GM12891 (cell line): ENCODE measurements at regions not wholly inside any gene's neighbourhood (a gene's known extent, or its start where the extent isn't known, plus 50 kb on each side); places are given as distances from the start of the nearest gene placed in this dataset.

Experiments used
- POLR2A ChIP-seq: IDR thresholded peaks from 2 replicates; pipeline ENCODE4 v1.6.1; 2011; ENCODE audit warnings: low read depth, low read length, control low read depth
- POLR2AphosphoS5 ChIP-seq: IDR thresholded peaks from 2 replicates; pipeline ENCODE4 v1.6.1; 2011; ENCODE audit warnings: low read depth, low read length, control low read depth
- POU2F2 ChIP-seq: IDR thresholded peaks from 2 replicates; pipeline ENCODE4 v1.6.1; 2011; ENCODE audit warnings: low read depth, mild to moderate bottlenecking, control low read depth, low read length, moderate library complexity
- SPI1 ChIP-seq: IDR thresholded peaks from 2 replicates; pipeline ENCODE4 v1.6.1; 2011; ENCODE audit warnings: low read depth, low read length, control low read depth

DNA sequence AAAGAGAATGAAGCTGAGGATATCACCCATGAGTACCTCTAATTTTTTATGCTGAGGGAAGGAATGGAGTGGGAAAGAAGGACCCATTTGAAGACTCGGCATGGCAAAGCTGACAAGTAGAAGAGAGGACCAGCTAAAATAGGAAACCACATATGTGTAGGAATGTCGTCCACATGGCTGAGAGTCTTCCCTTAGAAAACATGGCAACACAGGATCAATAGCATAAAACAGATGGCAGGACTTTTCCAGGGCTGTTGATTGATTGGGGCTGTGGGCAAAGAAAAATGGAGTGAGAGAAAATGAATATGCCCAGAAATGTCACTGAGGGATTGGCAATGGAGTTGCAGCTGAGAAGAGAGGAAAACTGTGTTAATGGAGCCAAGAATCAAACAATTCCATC is 76.2 kb upstream of the PRICKLE2 start:
- TF ChIP-seq POLR2A (no peak), SPI1 (no peak), POLR2AphosphoS5 (no peak), POU2F2 (no peak)
